Kidney (tissue), 13 donors: ENCODE measurements at regions not wholly inside any gene's neighbourhood (a gene's known extent, or its start where the extent isn't known, plus 50 kb on each side); places are given as distances from the start of the nearest gene placed in this dataset.

ENCODE experiments used
- DNase-seq, 5 donors: peaks; one replicate each; pipeline ENCODE4 v3.0.0-alpha.2; 2013 to 2020
- FAIRE-seq: peaks from 2 replicates; lab custom pipeline; 2012; peaks lifted over from hg19 to GRCh38; lab: Jason Lieb, UNC
- H3K27ac ChIP-seq, 2 donors: one replicate each; pipeline ENCODE4 v1.7.0; 2013; ENCODE audit warnings: low read depth in 2 of 2, low read length in 2 of 2, inconsistent platforms in 1 of 2
- H3K27me3 ChIP-seq: one replicate; pipeline ENCODE4 v1.7.1; 2013; ENCODE audit warnings: low read length, inconsistent platforms; ENCODE audit not compliant: control insufficient read depth, insufficient read depth
- H3K36me3 ChIP-seq, 3 donors: one replicate each; pipeline versions ENCODE4 v1.7.0 to v1.7.1; 2013; ENCODE audit warnings: low read length in 3 of 3, control low read depth in 1 of 3, inconsistent platforms in 1 of 3; ENCODE audit not compliant: insufficient read depth in 3 of 3, control insufficient read depth in 2 of 3
- H3K4me1 ChIP-seq, 3 donors: one replicate each; pipeline versions ENCODE4 v1.7.0 to v1.7.1; 2013; ENCODE audit warnings: low read length in 3 of 3, inconsistent platforms in 1 of 3, low read depth in 1 of 3; ENCODE audit not compliant: control insufficient read depth in 2 of 3, insufficient read depth in 2 of 3
- H3K4me3 ChIP-seq, 3 donors: one replicate each; pipeline versions ENCODE4 v1.7.0 to v1.8.1; 2013; ENCODE audit warnings: low read length in 3 of 3, control low read depth in 1 of 3, inconsistent platforms in 1 of 3
- H3K9ac ChIP-seq, 3 donors: one replicate each; pipeline versions ENCODE4 v1.7.0 to v1.7.1; 2013; ENCODE audit warnings: low read length in 3 of 3, control low read depth in 1 of 3, inconsistent platforms in 1 of 3
- H3K9me3 ChIP-seq, 3 donors: one replicate each; pipeline versions ENCODE4 v1.7.0 to v1.7.1; 2013; ENCODE audit warnings: low read length in 3 of 3, control low read depth in 1 of 3, inconsistent platforms in 1 of 3; ENCODE audit not compliant: control insufficient read depth in 2 of 3, insufficient read depth in 1 of 3
- intact Hi-C: fragments of 100-400 bp; cut with DNase I; formaldehyde crosslinking; loops from one replicate; pipeline ENCODE4 v1.11.1; 2022
- TF ChIP-seq, protein P1 (sequence below): IDR thresholded peaks from 3 replicates; pipeline ENCODE4 v1.5.1; 2012; ENCODE audit warnings: mild to moderate bottlenecking, moderate library complexity, borderline replicate concordance; ENCODE audit not compliant: insufficient read depth; ENCODE audit errors: extremely low read depth
- donor health status: control.
- donor health status: control.
- donor health status: control.
- donor health status: control.
- donor health status: control.
- donor health status: DM: yes; HTN: yes; CAD: no.
- donor health status: Normal renal cell carcinoma (clear cell type).

DNA sequence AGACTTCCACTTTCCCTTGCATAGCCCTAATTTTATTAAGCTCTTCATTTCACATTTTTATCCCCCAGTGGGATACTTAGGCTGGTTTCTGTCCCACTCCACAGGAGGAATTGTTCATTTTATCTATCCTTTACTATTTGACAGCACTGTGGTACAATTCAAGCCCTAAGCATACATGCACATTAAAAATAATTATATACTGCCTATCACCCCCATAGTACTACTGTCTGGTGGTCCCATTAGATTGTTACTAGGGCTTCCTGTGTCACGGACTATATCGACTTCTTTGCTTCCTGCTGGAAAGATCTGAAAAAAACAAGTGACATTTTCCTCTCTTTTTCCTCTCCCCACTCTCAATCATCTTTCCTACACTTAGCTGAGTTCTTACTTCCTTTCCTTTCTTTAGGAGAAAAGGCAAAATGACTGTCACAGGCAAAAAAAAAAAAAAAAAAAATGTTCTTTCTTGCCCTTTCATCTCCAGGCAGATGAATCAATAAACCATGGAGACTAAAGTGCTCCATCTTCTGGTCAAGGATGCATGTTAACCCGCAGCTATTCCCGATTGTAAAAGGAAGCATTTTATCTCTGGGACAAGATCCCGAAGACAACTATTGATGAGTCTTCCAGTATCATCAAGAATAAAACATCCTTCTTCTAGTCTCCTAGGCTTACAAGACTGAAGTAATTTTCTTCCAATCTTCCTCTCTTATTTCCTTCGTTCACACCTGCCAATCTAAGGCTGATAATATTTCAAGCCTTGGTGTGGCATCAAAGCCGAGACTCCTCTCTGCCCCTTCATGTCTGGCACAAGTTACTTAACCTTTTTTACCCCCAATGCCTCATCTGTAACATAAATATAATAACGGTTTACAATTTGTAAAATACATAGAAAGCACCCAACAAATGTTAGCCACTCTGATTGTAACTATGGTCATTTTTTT is 94.4 kb upstream of the PLEKHG7 start:
- no peaks in the 10 kb centered on the region for H3K9me3 ChIP-seq
- no peak overlapping the region for H3K27ac ChIP-seq
- intact Hi-C loops = no loop called here
- peak in 2 of 5 donors; percentile 25 to 47 for DNase-seq
- no peak overlapping the region for H3K9ac ChIP-seq
- H3K4me3 ChIP-seq = no peak overlapping the region
- FAIRE-seq = peak; percentile 46
- H3K36me3 ChIP-seq = no peaks in the 10 kb centered on the region
- TF ChIP-seq, protein P1, sequence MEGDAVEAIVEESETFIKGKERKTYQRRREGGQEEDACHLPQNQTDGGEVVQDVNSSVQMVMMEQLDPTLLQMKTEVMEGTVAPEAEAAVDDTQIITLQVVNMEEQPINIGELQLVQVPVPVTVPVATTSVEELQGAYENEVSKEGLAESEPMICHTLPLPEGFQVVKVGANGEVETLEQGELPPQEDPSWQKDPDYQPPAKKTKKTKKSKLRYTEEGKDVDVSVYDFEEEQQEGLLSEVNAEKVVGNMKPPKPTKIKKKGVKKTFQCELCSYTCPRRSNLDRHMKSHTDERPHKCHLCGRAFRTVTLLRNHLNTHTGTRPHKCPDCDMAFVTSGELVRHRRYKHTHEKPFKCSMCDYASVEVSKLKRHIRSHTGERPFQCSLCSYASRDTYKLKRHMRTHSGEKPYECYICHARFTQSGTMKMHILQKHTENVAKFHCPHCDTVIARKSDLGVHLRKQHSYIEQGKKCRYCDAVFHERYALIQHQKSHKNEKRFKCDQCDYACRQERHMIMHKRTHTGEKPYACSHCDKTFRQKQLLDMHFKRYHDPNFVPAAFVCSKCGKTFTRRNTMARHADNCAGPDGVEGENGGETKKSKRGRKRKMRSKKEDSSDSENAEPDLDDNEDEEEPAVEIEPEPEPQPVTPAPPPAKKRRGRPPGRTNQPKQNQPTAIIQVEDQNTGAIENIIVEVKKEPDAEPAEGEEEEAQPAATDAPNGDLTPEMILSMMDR = peak; percentile 51
- no peaks in the 10 kb centered on the region for H3K4me1 ChIP-seq
- no peaks in the 10 kb centered on the region for H3K27me3 ChIP-seq

DNA sequence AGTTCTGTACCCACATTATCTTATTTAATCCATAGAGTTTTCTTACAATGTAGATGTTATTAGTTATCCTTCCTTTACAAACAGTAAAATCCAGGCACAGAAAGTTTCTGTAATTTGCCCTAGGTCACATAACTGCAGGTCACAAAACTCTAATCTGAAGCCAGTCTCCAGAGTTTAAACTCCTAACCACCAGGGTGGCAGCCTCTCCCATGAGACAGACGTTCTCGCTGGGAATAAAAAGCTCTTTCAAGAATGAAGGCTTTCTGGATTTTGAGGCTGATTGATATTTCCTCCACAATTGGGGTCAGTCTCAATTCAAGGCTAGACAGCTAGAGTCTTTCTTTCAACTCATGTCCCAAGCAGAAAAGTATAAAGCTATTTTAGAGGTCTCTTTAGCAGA is 95.8 kb upstream of the PLEKHG7 start:
- Histone ChIP-seq H3K9me3 (no peaks in the 10 kb centered on the region), H3K9ac (no peak overlapping the region), H3K4me1 (no peaks in the 10 kb centered on the region), H3K4me3 (no peak overlapping the region), H3K27ac (no peak overlapping the region), H3K36me3 (no peaks in the 10 kb centered on the region), H3K27me3 (no peaks in the 10 kb centered on the region)
- intact Hi-C loops = no loop called here
- no peak for FAIRE-seq
- TF ChIP-seq, protein P1 = no peak
- no peak for DNase-seq

DNA sequence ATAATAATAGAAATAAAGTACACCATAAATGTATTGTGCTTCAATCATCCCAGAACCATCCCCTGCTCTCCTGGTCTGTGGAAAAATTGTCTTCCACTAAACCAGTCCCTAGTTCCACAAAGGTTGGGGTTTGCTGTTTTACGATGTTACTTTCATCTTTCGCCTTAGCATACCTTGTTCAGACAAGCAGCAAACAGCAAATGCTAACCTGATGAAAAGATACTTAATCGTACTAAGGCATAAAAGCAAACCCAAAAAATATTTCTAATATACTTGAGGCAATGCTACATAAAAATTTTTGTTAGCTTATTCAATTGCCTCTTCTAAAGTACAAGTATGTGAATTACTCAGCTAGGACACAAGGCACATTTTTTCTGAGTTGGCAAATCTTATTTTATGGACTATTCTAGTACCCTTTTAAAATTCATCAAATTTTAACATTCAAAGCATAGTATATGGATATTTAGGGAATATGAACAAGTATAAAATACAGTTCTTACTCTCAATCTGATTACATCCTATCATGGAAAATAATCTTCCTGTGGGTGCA is 97.1 kb upstream of the PLEKHG7 start:
- no peak overlapping the region for H3K27ac ChIP-seq
- no peak overlapping the region for H3K9ac ChIP-seq
- H3K4me1 ChIP-seq = no peaks in the 10 kb centered on the region
- no peaks in the 10 kb centered on the region for H3K9me3 ChIP-seq
- no peaks in the 10 kb centered on the region for H3K36me3 ChIP-seq
- intact Hi-C loops = no loop called here
- TF ChIP-seq, protein P1 = no peak
- DNase-seq = no peak
- H3K4me3 ChIP-seq = no peak overlapping the region
- H3K27me3 ChIP-seq = no peaks in the 10 kb centered on the region
- FAIRE-seq = no peak
